Nephron progenitor cell (in vitro differentiated cells): ENCODE measurements at regions not wholly inside any gene's neighbourhood (a gene's known extent, or its start where the extent isn't known, plus 50 kb on each side); places are given as distances from the start of the nearest gene placed in this dataset.

ENCODE experiments used
- DNase-seq: peaks from one replicate; pipeline ENCODE4 v3.0.0; 2021
- H3K27ac Mint-ChIP-seq: 2 replicates; pipeline ENCODE4 v1.8.0; 2021; ENCODE audit warnings: mild to moderate bottlenecking, moderate library complexity, mixed read lengths
- H3K27me3 Mint-ChIP-seq: 2 replicates; pipeline ENCODE4 v1.8.0; 2021; ENCODE audit warnings: mild to moderate bottlenecking, low read depth, mixed read lengths; ENCODE audit not compliant: poor library complexity
- H3K36me3 Mint-ChIP-seq: 2 replicates; pipeline ENCODE4 v1.8.0; 2021; ENCODE audit warnings: low read depth, mixed read lengths
- H3K4me1 Mint-ChIP-seq: 2 replicates; pipeline ENCODE4 v1.8.0; 2021; ENCODE audit warnings: mixed read lengths
- H3K4me3 Mint-ChIP-seq: 2 replicates; pipeline ENCODE4 v1.8.0; 2021; ENCODE audit warnings: mild to moderate bottlenecking, moderate library complexity, mixed read lengths
- H3K9me3 Mint-ChIP-seq: 2 replicates; pipeline ENCODE4 v1.8.0; 2021; ENCODE audit warnings: mild to moderate bottlenecking, moderate library complexity, mixed read lengths
- TF ChIP-seq, protein P1 (sequence below): fragments of 200-600 bp; sonication (generic); IDR thresholded peaks from 2 replicates; pipeline ENCODE4 v1.5.0; 2021; ENCODE audit warnings: antibody characterized with exemption

DNA sequence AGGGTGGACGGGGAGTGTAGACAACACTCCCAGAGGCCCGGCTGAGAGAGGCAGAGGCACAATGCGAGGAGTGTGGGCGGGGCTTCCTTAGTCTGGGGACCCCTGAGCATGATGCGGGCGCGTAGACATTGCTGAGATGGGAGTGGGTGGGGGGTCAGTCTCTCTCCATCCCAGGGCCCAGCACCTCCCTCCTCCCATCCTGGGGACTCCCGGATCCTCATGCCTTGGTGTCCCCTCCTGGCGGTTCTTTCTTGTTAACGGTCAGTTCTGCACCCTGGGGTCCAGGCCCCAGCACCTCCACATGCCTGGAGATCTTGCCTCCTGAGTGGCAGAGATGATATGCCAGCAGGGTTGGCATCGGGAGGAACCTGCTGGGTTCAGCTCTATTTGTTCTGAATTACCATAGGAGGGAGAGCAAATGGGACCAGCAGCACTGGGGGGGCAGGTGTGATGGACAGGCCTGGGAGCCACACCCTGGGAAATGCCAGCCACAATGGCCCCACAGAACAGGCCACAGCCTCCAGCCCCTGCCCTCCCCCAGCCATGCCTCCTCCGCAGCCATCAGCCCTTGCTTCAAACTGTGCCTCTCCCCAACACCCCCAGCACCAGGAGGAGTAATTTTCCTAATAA lies 55.7 kb downstream of the RTL6 start:
- peaks cover 4% of the 10 kb centered on the region for H3K36me3 Mint-ChIP-seq
- H3K27ac Mint-ChIP-seq: peak overlapping the region; percentile 56
- no peak for DNase-seq
- H3K4me3 Mint-ChIP-seq: no peak overlapping the region
- TF ChIP-seq, protein P1, sequence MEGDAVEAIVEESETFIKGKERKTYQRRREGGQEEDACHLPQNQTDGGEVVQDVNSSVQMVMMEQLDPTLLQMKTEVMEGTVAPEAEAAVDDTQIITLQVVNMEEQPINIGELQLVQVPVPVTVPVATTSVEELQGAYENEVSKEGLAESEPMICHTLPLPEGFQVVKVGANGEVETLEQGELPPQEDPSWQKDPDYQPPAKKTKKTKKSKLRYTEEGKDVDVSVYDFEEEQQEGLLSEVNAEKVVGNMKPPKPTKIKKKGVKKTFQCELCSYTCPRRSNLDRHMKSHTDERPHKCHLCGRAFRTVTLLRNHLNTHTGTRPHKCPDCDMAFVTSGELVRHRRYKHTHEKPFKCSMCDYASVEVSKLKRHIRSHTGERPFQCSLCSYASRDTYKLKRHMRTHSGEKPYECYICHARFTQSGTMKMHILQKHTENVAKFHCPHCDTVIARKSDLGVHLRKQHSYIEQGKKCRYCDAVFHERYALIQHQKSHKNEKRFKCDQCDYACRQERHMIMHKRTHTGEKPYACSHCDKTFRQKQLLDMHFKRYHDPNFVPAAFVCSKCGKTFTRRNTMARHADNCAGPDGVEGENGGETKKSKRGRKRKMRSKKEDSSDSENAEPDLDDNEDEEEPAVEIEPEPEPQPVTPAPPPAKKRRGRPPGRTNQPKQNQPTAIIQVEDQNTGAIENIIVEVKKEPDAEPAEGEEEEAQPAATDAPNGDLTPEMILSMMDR: no peak
- peaks cover 45% of the 10 kb centered on the region for H3K4me1 Mint-ChIP-seq
- peaks cover 9% of the 10 kb centered on the region for H3K27me3 Mint-ChIP-seq
- peaks cover 11% of the 10 kb centered on the region for H3K9me3 Mint-ChIP-seq

DNA sequence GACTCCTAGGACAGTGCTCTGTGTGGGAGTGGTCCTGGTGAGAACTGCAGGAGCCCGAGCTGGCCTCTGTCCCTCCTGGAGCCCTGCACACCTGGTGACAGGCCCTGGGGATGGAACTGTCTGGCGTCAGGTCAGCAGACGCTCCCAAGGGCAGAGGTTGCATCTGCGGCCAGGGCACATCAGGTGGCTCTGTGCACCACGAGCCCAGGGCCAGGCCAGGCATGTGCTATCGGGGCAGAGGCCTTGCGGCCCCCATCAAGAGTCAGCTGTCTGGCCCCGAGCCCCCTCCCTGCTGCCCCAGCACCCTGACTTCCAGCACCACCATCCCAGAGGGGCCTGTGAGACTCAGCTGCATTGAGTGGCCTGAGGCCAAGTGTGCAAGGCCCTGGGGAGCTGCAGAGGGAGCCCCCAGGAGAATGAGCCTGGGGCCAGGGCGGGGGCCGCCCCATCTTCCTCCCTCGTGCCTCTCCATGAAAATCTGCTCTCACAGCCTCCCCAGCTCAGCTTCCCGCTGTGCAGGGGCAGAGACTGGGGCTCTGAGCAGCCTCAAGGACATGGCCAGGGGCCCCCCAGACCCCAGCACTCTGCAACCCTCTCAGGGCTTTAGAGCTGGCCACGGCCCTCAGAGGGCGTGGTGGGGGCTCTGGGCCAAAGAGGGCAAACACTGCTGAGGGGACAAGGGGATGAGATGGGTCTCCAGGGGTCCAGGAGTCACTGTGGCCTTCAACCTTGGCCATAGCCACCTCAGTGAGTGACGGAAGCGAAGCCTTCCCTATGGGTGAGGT lies 56.4 kb downstream of the RTL6 start:
- H3K36me3 Mint-ChIP-seq: peaks cover 3% of the 10 kb centered on the region
- TF ChIP-seq, protein P1: no peak
- peaks cover 8% of the 10 kb centered on the region for H3K9me3 Mint-ChIP-seq
- H3K4me3 Mint-ChIP-seq: no peak overlapping the region
- H3K27ac Mint-ChIP-seq: no peak overlapping the region
- no peak for DNase-seq
- peaks cover 7% of the 10 kb centered on the region for H3K27me3 Mint-ChIP-seq
- H3K4me1 Mint-ChIP-seq: peaks cover 50% of the 10 kb centered on the region

GRCh38 chr22:44440224-44441160 lies 57.5 kb downstream of the RTL6 start:
- Mint-ChIP-seq H3K4me1 (peaks cover 49% of the 10 kb centered on the region), H3K27me3 (peaks cover 4% of the 10 kb centered on the region), H3K4me3 (no peak overlapping the region), H3K9me3 (no peaks in the 10 kb centered on the region), H3K36me3 (no peaks in the 10 kb centered on the region), H3K27ac (peak overlapping the region; percentile 29)
- TF ChIP-seq, protein P1: no peak
- DNase-seq: no peak

DNA sequence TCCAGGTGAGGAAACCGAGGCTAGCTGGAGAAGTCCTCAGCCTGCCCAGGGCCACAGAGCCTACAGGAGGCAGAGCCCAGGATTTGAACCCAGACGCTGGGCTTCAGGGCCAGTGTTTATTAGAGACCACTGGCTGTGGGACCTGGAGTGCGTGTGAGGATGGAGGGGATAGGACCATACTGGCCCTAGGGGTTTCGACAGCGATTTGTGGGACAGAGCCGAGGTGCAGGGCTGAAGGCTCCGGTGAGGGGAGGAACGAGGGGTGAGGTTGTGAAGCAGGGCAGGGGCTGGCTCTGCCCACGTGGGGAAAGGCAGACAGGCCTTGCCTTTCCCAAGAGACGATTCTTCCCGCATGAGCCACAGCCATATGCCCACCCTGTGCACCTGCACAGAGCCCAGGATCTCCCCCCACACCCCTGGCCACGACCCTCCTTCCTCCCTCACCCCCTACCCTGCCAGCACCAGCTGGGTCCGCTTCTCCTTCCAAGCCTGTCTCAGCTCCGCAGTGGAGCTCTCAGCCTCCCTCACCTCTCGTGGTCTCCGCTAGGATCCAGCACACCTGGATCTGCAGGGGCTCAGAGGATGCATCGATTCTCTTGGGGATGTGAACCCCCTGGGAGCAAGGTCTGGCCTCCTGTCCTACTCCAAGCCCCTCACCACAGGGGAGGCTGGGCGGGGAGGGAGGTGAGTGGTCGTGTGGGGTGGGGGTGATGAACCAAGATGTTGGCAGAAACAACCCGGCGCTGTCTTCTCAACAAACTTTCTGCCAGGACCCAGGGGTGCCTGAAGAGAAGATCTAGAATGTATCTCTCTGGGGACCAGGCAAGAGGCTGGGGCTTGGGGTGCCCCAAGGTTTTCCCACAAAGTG lies 58.4 kb downstream of the RTL6 start:
- H3K9me3 Mint-ChIP-seq: no peaks in the 10 kb centered on the region
- no peak for DNase-seq
- TF ChIP-seq, protein P1: no peak

GRCh38 chr22:44438481-44439131 lies 59.4 kb downstream of the RTL6 start:
- TF ChIP-seq, protein P1: no peak
- Mint-ChIP-seq H3K27ac (no peak overlapping the region), H3K9me3 (no peaks in the 10 kb centered on the region), H3K4me3 (no peak overlapping the region), H3K4me1 (peaks cover 30% of the 10 kb centered on the region), H3K27me3 (peaks cover 17% of the 10 kb centered on the region), H3K36me3 (no peaks in the 10 kb centered on the region)
- DNase-seq: no peak

More for the DNA sequence above, 58.4 kb downstream of the RTL6 start:
- Mint-ChIP-seq H3K4me1 (peaks cover 40% of the 10 kb centered on the region), H3K27me3 (peaks cover 9% of the 10 kb centered on the region), H3K36me3 (no peaks in the 10 kb centered on the region), H3K4me3 (no peak overlapping the region), H3K27ac (peak overlapping the region; percentile 29)
